ENCODE measurements at regions not wholly inside any gene's neighbourhood (a gene's known extent, or its start where the extent isn't known, plus 50 kb on each side); places are given as distances from the start of the nearest gene placed in this dataset.
"Not testable (repeated sequence)": the region's sequence is repeated elsewhere in the genome, so short reads cannot be mapped to it uniquely, and the experiment has no call there.

GRCh38 chr3:171977441-171977840 is 61.9 kb upstream of the FNDC3B start:
- no peak for DNase-seq (ENCODE audit: low read depth)
- no peak overlapping the region for H3K4me3 ChIP-seq (ENCODE audit: low read depth, low read length)

GRCh38 chr3:171977860-171978259 is 61.5 kb upstream of the FNDC3B start:
- H3K4me3 ChIP-seq (ENCODE audit: low read depth, low read length) = no peak overlapping the region
- DNase-seq (ENCODE audit: low read depth) = no peak

- no peak for DNase-seq (ENCODE audit: low read depth)
- H3K4me3 ChIP-seq (ENCODE audit: low read depth, low read length) = no peak overlapping the region
Measured at GRCh38 chr3:171978390-171978789, 61.0 kb upstream of the FNDC3B start.

- no peak overlapping the region for H3K4me3 ChIP-seq (ENCODE audit: low read depth, low read length)
- DNase-seq (ENCODE audit: low read depth) = no peak
Measured at GRCh38 chr3:171979081-171979480, 60.3 kb upstream of the FNDC3B start.

- DNase-seq (ENCODE audit: low read depth) = no peak
Measured at GRCh38 chr3:171980578-171981270, 58.7 kb upstream of the FNDC3B start.

GRCh38 chr3:171981271-171981605 is 58.1 kb upstream of the FNDC3B start:
- no peak overlapping the region for H3K4me3 ChIP-seq (ENCODE audit: low read depth, low read length)
- DNase-seq (ENCODE audit: low read depth) = no peak

More at GRCh38 chr3:171980578-171981270, 58.7 kb upstream of the FNDC3B start:
- H3K4me3 ChIP-seq (ENCODE audit: low read depth, low read length) = no peak overlapping the region

GRCh38 chr3:171982828-171983227 is 56.5 kb upstream of the FNDC3B start:
- no peak overlapping the region for H3K4me3 ChIP-seq (ENCODE audit: low read depth, low read length)
- DNase-seq (ENCODE audit: low read depth) = no peak

- not testable (repeated sequence) for H3K4me3 ChIP-seq (ENCODE audit: low read depth, low read length)
Measured at GRCh38 chr3:171983685-171984084, 55.7 kb upstream of the FNDC3B start.

GRCh38 chr3:171984883-171985282 is 54.5 kb upstream of the FNDC3B start:
- no peak overlapping the region for H3K4me3 ChIP-seq (ENCODE audit: low read depth, low read length)
- no peak for DNase-seq (ENCODE audit: low read depth)

More at GRCh38 chr3:171983685-171984084, 55.7 kb upstream of the FNDC3B start:
- DNase-seq (ENCODE audit: low read depth) = not testable (repeated sequence)

- DNase-seq (ENCODE audit: low read depth) = no peak
- H3K4me3 ChIP-seq (ENCODE audit: low read depth, low read length) = no peak overlapping the region
Measured at GRCh38 chr3:171986176-171986575, 53.2 kb upstream of the FNDC3B start.

GRCh38 chr3:171986757-171987518 is 52.4 kb upstream of the FNDC3B start:
- no peak overlapping the region for H3K4me3 ChIP-seq (ENCODE audit: low read depth, low read length)
- DNase-seq (ENCODE audit: low read depth) = no peak
